ENCODE measurements at regions not wholly inside any gene's neighbourhood (a gene's known extent, or its start where the extent isn't known, plus 50 kb on each side); places are given as distances from the start of the nearest gene placed in this dataset.
A peak's percentile ranks its signal among the peaks of the same experiment; 100 is the strongest.
"Not testable (repeated sequence)": the region's sequence is repeated elsewhere in the genome, so short reads cannot be mapped to it uniquely, and the experiment has no call there.

DNA sequence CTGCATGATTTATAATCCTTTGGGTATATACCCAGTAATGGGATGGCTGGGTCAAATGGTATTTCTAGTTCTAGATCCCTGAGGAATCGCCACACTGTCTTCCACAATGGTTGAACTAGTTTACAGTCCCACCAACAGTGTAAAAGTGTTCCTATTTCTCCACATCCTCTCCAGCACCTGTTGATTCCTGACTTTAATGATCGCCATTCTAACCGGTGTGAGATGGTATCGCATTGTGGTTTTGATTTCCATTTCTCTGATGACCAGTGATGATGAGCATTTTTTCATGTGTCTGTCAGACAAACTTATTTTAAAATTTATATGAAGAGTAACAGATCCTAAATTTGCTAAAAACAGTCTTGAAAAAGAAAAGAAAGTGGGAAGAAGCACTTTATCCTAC lies 197.7 kb downstream of the FGFR2 start:
- not testable (repeated sequence) for DNase-seq

DNA sequence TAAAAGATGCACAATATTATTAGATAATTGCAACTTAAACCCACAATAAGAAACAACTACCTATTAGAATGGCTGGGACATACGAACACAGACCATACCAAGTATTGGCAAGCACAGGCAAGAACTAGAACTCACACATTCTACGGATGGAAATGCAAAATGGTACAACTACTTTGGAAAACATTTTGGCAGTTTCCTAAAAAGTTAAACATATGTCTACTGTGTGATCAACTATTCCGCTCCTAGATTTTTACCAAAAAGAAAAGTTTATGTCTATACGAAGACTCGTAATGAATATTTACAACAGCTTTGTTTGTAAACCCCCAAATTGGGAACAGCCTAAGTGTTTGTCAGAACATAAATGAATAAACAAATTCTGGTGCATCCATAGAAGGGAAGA lies 194.7 kb downstream of the FGFR2 start:
- DNase-seq = no peak

DNA sequence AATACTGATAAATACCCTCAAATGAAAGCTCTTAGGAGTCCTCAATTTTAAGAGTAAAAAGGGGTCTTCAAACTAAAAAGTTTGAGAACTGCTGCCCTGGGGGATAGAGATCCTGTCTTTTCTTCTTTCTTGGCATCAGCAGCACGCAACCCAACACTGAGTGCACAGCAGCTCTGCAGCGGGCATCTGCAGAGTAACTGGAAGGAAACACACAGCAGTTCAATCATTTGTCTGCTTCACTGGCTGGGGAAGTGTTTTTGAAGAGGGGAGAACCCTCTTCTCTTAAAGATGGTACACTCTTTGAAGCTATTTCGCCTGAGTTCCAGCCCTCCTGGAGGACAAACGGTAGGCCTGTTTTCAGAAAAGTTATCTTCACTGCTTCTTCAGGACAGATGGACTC lies 193.6 kb downstream of the FGFR2 start:
- DNase-seq = no peak

DNA sequence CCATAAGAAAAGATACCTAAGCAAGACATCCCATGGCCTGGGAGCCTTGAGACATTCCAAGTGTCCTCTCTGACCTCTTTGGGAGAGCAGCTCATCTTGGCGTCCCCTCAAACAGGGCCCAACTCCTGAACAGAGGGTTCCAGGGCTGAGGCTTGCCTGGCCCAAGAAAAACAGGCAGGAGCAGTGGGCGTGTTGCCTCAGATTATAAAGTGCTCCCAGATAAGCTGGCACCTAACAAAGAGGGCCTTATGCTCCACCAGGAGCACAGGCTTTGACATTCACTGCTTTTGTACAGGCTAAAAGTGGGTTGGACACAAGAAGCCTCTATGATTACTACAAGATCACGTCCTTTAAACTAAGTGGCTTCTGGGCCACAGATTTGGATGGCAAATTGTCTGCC lies 193.1 kb downstream of the FGFR2 start:
- DNase-seq = no peak

DNA sequence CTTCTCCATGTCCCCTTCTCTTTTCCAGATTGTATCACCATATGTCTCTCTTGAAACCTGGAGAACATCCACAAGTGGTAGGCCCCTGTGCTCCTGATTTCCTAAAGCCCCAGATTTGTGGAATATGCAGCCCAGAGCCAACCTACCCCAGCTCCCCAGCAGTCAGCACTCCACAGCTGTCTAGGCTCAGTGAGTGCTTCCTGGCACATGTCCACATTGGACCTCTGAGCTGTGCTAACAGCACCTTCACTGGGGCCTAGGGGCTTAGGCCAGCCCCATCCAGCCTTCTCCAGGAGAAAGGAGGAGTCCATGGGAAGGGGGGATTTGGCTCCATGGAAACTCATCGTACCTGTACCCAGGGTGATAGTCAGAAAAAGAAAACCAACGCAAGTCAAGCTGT lies 192.7 kb downstream of the FGFR2 start:
- no peak for DNase-seq

DNA sequence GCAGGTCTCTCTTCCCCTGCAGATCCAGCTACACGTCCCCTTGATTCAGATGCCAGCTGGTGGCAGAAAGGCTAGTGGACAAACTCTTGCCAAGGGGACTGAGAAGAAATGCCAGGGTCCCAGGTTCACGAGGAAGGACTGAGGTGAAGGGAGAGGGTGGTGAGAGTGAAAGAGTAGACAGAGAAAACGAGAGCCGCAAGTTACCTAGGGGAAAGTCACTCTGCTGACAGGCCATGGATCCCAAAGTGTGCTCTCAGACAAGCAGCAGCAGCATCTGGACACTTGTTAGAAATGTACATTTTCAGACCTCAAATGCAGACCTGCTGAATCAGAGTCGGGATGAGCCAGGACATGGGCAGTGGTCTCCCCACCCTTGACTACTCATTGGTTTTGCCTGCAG lies 192.3 kb downstream of the FGFR2 start:
- no peak for DNase-seq

DNA sequence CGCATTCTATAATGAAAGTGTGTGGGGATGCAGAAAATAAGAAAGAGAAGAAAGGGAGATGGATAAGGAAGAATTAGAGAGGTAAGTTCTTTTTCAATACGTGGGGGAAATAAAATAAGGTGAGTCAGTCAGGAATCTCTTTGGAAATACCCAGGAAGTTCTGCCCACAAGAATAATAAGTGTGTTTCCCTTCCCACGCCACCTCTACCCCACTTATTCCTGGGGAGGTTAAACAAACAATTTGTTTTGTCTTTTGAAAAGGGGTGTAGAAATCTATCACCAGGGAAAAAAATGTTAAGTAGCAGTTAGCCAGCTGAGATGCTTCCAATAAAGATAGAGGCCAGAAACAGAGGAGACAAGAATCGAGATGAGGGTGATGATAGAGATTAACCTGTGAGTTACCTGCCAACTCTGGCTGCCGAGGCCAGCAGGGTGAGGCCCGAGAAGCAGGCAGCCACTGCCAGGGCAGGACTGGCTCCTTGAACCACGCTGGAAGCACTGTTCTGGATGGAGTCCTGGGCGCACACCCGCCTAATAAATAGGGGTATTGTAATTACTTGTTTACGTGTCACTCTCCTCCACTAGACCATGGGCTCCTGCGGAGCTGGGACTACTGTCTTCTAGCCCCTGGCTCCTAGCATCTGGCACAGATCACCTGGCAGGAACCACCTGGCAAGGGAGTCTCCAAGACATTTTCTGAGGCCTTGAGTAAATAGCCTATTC lies 191.3 kb downstream of the FGFR2 start:
- no peak for DNase-seq

DNA sequence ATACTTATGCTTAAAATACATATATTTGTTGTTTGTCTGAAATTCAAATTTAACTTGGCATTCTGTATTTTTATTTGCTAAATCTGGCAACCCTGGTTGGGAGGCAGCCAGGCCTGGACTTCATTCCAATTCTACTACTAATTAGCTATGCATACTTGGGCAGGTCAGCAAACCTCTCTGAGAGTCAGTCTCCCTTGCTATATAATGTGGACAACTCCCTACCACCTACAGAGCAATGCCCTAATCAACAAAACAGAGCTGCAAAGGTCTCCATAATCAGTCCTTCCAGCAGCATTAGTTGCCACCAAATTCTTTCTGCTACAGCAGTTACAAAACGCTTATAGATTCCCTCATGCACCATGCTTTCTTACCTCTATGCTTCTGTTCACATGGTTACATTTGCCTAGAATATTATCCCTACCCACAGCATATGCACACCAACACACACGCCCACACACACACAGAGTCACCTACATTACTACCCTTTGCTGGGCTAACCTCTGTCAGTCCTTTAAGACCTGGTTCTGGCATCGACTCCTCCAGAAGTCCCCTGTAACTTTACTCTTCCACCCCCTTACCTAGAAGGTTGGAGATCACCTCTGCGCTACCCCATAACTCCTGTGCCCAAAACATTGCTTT lies 188.7 kb downstream of the FGFR2 start:
- no peak for DNase-seq

DNA sequence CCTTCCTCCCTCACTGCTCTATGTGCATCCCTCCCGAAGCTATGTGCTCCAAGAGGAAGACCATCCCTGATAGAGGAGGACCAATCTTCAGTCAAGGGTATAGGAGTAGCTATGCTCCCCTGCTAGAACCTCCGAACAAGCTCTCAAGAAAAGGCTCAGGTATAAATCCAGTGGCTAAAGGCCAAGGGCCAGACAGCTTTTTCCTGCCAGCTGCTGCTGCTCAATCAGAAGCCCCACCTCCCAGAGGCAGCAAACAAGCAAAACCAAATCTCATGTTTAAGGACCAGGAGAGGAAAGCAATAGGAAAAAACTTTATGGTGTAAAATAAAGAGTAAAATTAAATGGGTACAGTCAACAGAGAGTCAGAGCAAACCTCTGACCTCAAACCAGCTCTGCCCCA lies 187.2 kb downstream of the FGFR2 start:
- no peak for DNase-seq

DNA sequence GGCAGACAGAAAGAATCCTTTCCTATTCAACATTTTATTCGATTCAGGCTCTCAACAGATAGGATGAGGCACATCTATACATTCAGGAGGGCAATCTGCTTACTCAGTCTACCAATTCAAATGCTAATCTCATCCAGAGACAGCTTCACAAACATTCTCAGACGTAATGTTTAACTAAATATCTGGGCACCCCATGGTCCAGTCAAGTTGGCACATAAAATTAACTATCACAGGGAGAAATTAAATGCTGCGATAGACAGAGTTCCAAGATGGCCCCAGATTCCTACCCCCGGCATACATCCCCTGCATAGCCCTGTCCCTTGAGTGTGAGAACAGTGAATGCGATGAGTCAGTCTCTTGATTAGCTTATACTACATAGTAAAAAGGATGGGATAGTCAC lies 184.3 kb downstream of the FGFR2 start:
- no peak for DNase-seq

DNA sequence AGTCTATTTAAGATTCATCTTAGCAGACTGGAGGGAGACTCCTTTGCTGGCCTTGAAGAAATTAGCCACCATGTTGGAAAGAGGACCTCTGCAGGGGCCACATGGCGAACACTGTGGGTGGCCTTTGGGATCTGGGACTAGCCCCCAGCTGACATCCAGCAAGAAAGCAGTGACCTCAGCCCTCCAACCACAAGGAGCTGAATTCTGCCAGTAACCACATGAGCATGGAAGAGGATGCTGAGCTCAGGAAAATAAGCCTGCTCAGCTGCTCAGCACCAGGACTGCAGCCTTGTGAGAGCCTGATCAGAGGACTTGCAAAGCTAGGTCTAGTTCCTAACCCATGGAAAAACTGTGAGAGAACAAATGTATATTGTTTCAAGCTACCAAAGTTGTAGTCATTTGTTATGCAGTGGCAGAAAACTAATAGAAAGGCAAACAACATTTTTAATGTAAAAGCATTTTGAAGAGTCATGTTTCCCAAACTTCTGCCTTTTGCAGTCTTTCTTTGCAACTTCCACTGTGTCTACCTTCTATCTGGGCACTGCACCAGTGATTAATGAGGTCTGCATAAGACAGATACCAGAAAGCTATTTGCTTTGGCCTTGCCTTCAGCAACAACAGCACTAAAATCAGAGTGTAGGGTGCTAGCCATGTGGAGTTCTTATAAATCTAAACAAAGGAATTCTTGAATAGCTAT lies 183.7 kb downstream of the FGFR2 start:
- DNase-seq = no peak

DNA sequence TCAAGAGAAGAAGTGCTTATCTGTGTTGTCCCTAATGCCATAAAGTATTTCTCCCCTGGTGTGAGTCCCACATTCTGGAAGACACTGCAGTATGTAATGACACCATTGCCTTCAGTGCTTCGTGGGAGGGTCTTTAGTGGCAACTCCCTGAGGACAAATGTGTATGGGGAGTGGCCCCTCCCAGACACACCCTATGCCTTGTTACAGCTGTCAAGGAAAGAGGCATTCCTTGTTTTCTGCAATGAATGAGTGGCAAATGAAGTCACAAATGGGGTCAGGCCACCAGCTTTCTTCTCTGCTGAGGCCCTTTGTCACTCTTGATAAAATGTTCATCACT lies 183.2 kb downstream of the FGFR2 start:
- DNase-seq = no peak

DNA sequence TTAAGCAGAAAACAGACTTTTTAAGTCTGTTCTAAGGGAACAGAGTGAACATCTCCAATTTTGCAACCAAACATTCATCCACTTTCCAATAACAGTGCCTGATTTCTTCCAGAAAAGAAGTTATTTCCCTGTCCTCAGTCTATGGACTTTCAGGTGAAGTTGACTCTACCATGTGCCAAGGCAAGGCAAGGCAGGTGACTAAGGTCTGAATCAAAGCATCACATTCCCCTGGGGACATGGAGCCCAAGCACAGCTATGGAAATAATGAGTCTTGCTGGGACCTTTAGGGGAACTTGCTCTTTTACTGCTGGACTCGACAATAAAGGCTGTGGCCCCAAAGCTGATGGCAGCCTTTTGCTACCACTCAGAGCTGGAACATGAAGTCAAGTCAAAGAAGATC lies 182.2 kb downstream of the FGFR2 start:
- DNase-seq = no peak

DNA sequence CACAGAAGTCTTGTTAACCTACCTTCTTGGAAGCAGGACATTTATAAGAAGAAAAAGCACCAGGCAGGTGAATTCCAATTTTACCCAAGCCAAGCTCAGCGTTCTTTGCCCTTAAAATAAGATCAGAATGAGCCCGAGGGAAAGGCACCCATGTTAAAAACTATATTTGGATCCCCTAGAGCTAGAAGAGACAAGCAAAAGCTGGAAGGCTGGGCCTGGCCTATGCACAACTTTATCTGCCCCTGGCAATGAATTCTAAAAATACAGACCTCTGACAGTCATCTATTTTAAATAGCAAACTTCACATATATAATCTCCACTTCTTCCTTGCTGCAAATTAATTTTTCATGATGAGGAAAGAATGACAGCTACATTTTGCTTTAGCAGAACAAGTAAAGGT lies 180.9 kb downstream of the FGFR2 start:
- DNase-seq = no peak

DNA sequence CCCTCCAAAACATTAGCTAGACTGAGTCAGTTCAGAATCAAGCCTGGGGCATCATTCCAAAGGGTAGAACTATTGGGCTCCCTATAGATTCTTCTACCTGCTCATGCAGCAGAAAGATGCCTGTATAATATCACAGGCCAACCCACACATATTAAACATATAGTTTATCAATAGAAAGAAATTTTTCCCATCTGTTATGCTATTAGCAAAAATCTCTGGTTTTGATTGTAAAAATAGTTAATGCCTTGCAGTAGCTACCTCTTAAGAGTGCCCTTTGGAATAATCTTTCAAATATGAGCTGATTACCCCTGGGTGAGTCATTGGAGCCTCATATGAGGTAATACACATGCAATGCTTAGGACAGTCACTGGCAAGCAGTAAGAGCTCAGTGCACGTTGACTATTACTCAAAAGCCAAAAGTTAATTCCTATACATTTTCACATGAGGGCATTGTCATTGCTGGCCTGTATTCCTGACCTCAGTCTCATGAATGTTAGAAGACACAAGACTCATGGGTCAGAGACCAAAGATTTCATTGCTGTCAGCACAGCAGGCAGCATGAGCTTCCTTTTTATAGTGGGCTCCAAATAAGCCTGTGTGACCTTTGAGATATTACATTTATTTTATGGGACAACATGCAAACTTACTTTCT lies 180.0 kb downstream of the FGFR2 start:
- DNase-seq = peak; percentile 4 to 49 (median 16)

DNA sequence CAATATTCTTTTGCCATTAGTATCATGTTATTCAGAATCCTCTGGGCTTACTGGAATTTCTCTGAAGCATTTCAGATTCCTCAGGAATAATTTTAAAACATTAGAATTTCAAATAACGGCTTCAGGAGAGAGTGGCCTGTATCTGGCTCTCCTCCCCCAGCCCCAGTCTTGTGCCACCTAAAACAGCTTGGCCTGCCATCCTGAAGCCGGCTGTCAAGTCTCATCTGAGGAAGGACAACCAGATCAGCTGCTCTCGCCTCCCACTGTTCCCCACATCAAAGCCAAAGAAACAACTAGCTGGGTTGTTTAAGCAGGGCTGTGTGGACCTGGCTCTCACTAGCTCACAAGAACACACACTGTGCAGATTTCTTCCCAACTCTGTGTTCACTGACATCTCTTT lies 178.2 kb downstream of the FGFR2 start:
- DNase-seq = no peak

DNA sequence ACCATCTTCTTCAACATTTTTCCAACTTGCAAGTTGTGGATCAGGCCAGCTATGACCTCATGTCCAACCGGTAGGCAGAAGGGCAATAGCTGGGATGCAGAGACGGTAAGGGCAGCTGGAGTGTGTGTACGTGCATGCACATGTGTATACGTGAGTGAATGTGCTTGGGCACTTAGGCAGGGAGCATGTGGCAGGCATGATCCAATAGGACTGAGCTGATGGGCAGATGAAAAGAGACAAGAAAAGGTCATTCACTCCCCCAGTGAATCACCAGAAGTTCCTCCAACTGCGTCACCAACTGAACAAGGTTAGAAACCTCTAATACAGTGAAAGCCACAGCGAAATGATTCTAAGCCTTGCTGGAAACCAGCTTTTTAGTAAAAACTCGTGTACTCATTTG lies 176.1 kb downstream of the FGFR2 start:
- no peak for DNase-seq

DNA sequence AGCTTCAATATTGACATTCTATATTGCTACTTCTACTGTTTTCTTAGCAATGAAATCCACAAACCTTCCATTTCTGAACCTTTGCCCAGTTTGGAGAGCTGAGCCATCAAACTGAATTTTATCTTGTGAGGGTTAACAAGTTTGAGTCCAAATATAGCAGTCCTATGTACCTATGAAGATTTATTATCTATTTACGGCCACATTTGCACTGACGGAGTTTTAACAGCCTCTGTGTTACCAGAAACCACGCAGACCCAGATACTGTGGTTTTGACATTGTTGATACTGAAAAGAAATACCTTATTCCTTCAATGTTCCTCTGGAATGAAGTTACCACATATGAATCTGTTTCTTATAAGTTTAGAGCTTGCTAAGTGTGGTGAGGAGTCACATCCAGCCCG lies 172.6 kb downstream of the FGFR2 start:
- DNase-seq = no peak

DNA sequence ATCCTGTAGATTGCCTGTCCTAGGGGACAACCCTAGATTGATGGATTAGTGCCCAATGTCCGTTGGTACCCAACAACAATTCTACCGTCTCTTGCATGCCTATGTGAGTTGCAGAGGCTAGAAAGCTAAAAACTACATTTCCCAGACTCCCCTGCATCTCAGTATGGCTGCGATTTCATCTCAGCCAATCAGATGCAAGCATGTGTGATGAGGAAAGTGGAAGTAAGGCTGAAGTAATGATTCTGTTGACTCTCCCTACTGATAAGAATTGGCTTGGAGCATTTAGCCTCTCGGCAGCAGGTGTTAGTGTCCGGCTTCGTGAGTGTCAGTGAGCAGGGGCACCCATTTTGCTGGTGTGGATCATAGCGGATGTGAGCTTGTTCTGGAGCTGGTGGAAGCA lies 171.9 kb downstream of the FGFR2 start:
- no peak for DNase-seq

Data from suppressor macrophage (primary cell).